Activated naive CD4-positive, alpha-beta T cell treated with anti-CD3 and anti-CD28 coated beads, Interleukin-2, amount 50 U/mL, for 24 hours (primary cell): ENCODE measurements at regions not wholly inside any gene's neighbourhood (a gene's known extent, or its start where the extent isn't known, plus 50 kb on each side); places are given as distances from the start of the nearest gene placed in this dataset.
"Not testable (repeated sequence)": the region's sequence is repeated elsewhere in the genome, so short reads cannot be mapped to it uniquely, and the experiment has no call there.

Experiments
- H3K27ac Mint-ChIP-seq: one replicate; pipeline ENCODE4 v1.8.0; 2021; ENCODE audit warnings: mild to moderate bottlenecking, mixed read lengths
- H3K27me3 Mint-ChIP-seq: one replicate; pipeline ENCODE4 v1.8.0; 2021; ENCODE audit warnings: mixed read lengths
- H3K36me3 Mint-ChIP-seq: one replicate; pipeline ENCODE4 v1.8.0; 2021; ENCODE audit warnings: mixed read lengths
- H3K4me1 Mint-ChIP-seq: one replicate; pipeline ENCODE4 v1.8.0; 2021; ENCODE audit warnings: mixed read lengths
- H3K4me3 Mint-ChIP-seq: one replicate; pipeline ENCODE4 v1.8.0; 2021; ENCODE audit warnings: mild to moderate bottlenecking, mixed read lengths
- H3K9me3 Mint-ChIP-seq: one replicate; pipeline ENCODE4 v1.8.0; 2021; ENCODE audit warnings: mixed read lengths

GRCh38 chr4:14358544-14359160 lies 643.6 kb upstream of the CPEB2 start:
- H3K36me3 Mint-ChIP-seq, H3K27me3 Mint-ChIP-seq, H3K9me3 Mint-ChIP-seq, H3K4me1 Mint-ChIP-seq, H3K27ac Mint-ChIP-seq, H3K4me3 Mint-ChIP-seq: not testable (repeated sequence)

GRCh38 chr4:14359991-14360390 lies 642.3 kb upstream of the CPEB2 start:
- H3K4me1 Mint-ChIP-seq, result no peaks in the 10 kb centered on the region
- H3K27ac Mint-ChIP-seq, result no peak overlapping the region
- H3K9me3 Mint-ChIP-seq, result no peaks in the 10 kb centered on the region

GRCh38 chr4:14361084-14361483 lies 641.2 kb upstream of the CPEB2 start:
- no peaks in the 10 kb centered on the region for H3K9me3 Mint-ChIP-seq
- no peak overlapping the region for H3K4me3 Mint-ChIP-seq
- no peaks in the 10 kb centered on the region for H3K4me1 Mint-ChIP-seq
- H3K36me3 Mint-ChIP-seq, result no peaks in the 10 kb centered on the region
- H3K27me3 Mint-ChIP-seq, result no peaks in the 10 kb centered on the region
- no peak overlapping the region for H3K27ac Mint-ChIP-seq

More at GRCh38 chr4:14359991-14360390, 642.3 kb upstream of the CPEB2 start:
- Mint-ChIP-seq H3K36me3 (no peaks in the 10 kb centered on the region), H3K27me3 (no peaks in the 10 kb centered on the region), H3K4me3 (no peak overlapping the region)

- no peak overlapping the region for H3K4me3 Mint-ChIP-seq
- H3K9me3 Mint-ChIP-seq, result no peaks in the 10 kb centered on the region
- no peaks in the 10 kb centered on the region for H3K4me1 Mint-ChIP-seq
Measured at GRCh38 chr4:14362385-14362784, 639.9 kb upstream of the CPEB2 start.

GRCh38 chr4:14364953-14365536 lies 637.2 kb upstream of the CPEB2 start:
- H3K9me3 Mint-ChIP-seq, result no peaks in the 10 kb centered on the region
- no peak overlapping the region for H3K27ac Mint-ChIP-seq
- H3K27me3 Mint-ChIP-seq, result no peaks in the 10 kb centered on the region
- no peak overlapping the region for H3K4me3 Mint-ChIP-seq
- no peaks in the 10 kb centered on the region for H3K36me3 Mint-ChIP-seq
- H3K4me1 Mint-ChIP-seq, result no peaks in the 10 kb centered on the region

More at GRCh38 chr4:14362385-14362784, 639.9 kb upstream of the CPEB2 start:
- H3K27ac Mint-ChIP-seq, result no peak overlapping the region
- no peaks in the 10 kb centered on the region for H3K36me3 Mint-ChIP-seq
- H3K27me3 Mint-ChIP-seq, result no peaks in the 10 kb centered on the region

GRCh38 chr4:14368391-14368790 lies 633.9 kb upstream of the CPEB2 start:
- no peak overlapping the region for H3K27ac Mint-ChIP-seq
- H3K4me3 Mint-ChIP-seq, result no peak overlapping the region
- no peaks in the 10 kb centered on the region for H3K36me3 Mint-ChIP-seq
- H3K27me3 Mint-ChIP-seq, result no peaks in the 10 kb centered on the region
- H3K4me1 Mint-ChIP-seq, result no peaks in the 10 kb centered on the region
- H3K9me3 Mint-ChIP-seq, result no peaks in the 10 kb centered on the region

- H3K9me3 Mint-ChIP-seq, result no peaks in the 10 kb centered on the region
- no peak overlapping the region for H3K4me3 Mint-ChIP-seq
- no peak overlapping the region for H3K27ac Mint-ChIP-seq
- H3K4me1 Mint-ChIP-seq, result no peaks in the 10 kb centered on the region
- no peaks in the 10 kb centered on the region for H3K36me3 Mint-ChIP-seq
- H3K27me3 Mint-ChIP-seq, result no peaks in the 10 kb centered on the region
Measured at GRCh38 chr4:14371131-14371530, 631.1 kb upstream of the CPEB2 start.

- H3K4me1 Mint-ChIP-seq, result no peaks in the 10 kb centered on the region
- H3K27me3 Mint-ChIP-seq, result no peaks in the 10 kb centered on the region
- H3K36me3 Mint-ChIP-seq, result no peaks in the 10 kb centered on the region
- no peak overlapping the region for H3K4me3 Mint-ChIP-seq
- no peaks in the 10 kb centered on the region for H3K9me3 Mint-ChIP-seq
- H3K27ac Mint-ChIP-seq, result no peak overlapping the region
Measured at GRCh38 chr4:14375816-14376215, 626.5 kb upstream of the CPEB2 start.

- no peak overlapping the region for H3K4me3 Mint-ChIP-seq
- no peaks in the 10 kb centered on the region for H3K4me1 Mint-ChIP-seq
- no peaks in the 10 kb centered on the region for H3K36me3 Mint-ChIP-seq
- H3K27me3 Mint-ChIP-seq, result peaks cover 2% of the 10 kb centered on the region
- no peak overlapping the region for H3K27ac Mint-ChIP-seq
- H3K9me3 Mint-ChIP-seq, result no peaks in the 10 kb centered on the region
Measured at GRCh38 chr4:14379183-14379582, 623.1 kb upstream of the CPEB2 start.

- Mint-ChIP-seq H3K36me3 (no peaks in the 10 kb centered on the region), H3K27ac (no peak overlapping the region), H3K4me3 (no peak overlapping the region), H3K4me1 (no peaks in the 10 kb centered on the region), H3K9me3 (no peaks in the 10 kb centered on the region), H3K27me3 (peaks cover 6% of the 10 kb centered on the region)
Measured at GRCh38 chr4:14383652-14384051, 618.6 kb upstream of the CPEB2 start.

- H3K27ac Mint-ChIP-seq, result no peak overlapping the region
- H3K4me3 Mint-ChIP-seq, result no peak overlapping the region
- no peaks in the 10 kb centered on the region for H3K36me3 Mint-ChIP-seq
- no peaks in the 10 kb centered on the region for H3K4me1 Mint-ChIP-seq
- H3K27me3 Mint-ChIP-seq, result peaks cover 6% of the 10 kb centered on the region
- H3K9me3 Mint-ChIP-seq, result no peaks in the 10 kb centered on the region
Measured at GRCh38 chr4:14384824-14385223, 617.5 kb upstream of the CPEB2 start.

GRCh38 chr4:14386196-14386595 lies 616.1 kb upstream of the CPEB2 start:
- no peaks in the 10 kb centered on the region for H3K9me3 Mint-ChIP-seq
- H3K4me1 Mint-ChIP-seq, result no peaks in the 10 kb centered on the region
- H3K27me3 Mint-ChIP-seq, result peaks cover 6% of the 10 kb centered on the region
- no peak overlapping the region for H3K4me3 Mint-ChIP-seq
- no peak overlapping the region for H3K27ac Mint-ChIP-seq
- H3K36me3 Mint-ChIP-seq, result no peaks in the 10 kb centered on the region

GRCh38 chr4:14387647-14388046 lies 614.6 kb upstream of the CPEB2 start:
- Mint-ChIP-seq H3K36me3 (no peaks in the 10 kb centered on the region), H3K4me1 (no peaks in the 10 kb centered on the region)

GRCh38 chr4:14392378-14392777 lies 609.9 kb upstream of the CPEB2 start:
- Mint-ChIP-seq H3K27ac (no peak overlapping the region), H3K27me3 (peaks cover 2% of the 10 kb centered on the region), H3K36me3 (no peaks in the 10 kb centered on the region), H3K4me3 (no peak overlapping the region), H3K4me1 (no peaks in the 10 kb centered on the region), H3K9me3 (no peaks in the 10 kb centered on the region)

More at GRCh38 chr4:14387647-14388046, 614.6 kb upstream of the CPEB2 start:
- H3K27ac Mint-ChIP-seq, result no peak overlapping the region
- no peaks in the 10 kb centered on the region for H3K9me3 Mint-ChIP-seq
- H3K4me3 Mint-ChIP-seq, result no peak overlapping the region
- H3K27me3 Mint-ChIP-seq, result peaks cover 6% of the 10 kb centered on the region

GRCh38 chr4:14396183-14396582 lies 606.1 kb upstream of the CPEB2 start:
- peaks cover 6% of the 10 kb centered on the region for H3K9me3 Mint-ChIP-seq
- no peak overlapping the region for H3K27ac Mint-ChIP-seq
- H3K36me3 Mint-ChIP-seq, result no peaks in the 10 kb centered on the region
- H3K27me3 Mint-ChIP-seq, result peaks cover 2% of the 10 kb centered on the region
- no peaks in the 10 kb centered on the region for H3K4me1 Mint-ChIP-seq
- no peak overlapping the region for H3K4me3 Mint-ChIP-seq

GRCh38 chr4:14399848-14400247 lies 602.4 kb upstream of the CPEB2 start:
- H3K27me3 Mint-ChIP-seq, result peaks cover 2% of the 10 kb centered on the region
- no peak overlapping the region for H3K27ac Mint-ChIP-seq
- H3K4me3 Mint-ChIP-seq, result no peak overlapping the region
- peaks cover 6% of the 10 kb centered on the region for H3K9me3 Mint-ChIP-seq
- H3K36me3 Mint-ChIP-seq, result no peaks in the 10 kb centered on the region
- H3K4me1 Mint-ChIP-seq, result no peaks in the 10 kb centered on the region

- H3K27ac Mint-ChIP-seq, result no peak overlapping the region
- H3K4me1 Mint-ChIP-seq, result no peaks in the 10 kb centered on the region
- H3K36me3 Mint-ChIP-seq, result no peaks in the 10 kb centered on the region
- peaks cover 2% of the 10 kb centered on the region for H3K27me3 Mint-ChIP-seq
- no peak overlapping the region for H3K4me3 Mint-ChIP-seq
- H3K9me3 Mint-ChIP-seq, result peaks cover 6% of the 10 kb centered on the region
Measured at GRCh38 chr4:14400307-14400706, 602.0 kb upstream of the CPEB2 start.
